Sigmoid colon (tissue), 4 donors: ENCODE measurements at regions not wholly inside any gene's neighbourhood (a gene's known extent, or its start where the extent isn't known, plus 50 kb on each side); places are given as distances from the start of the nearest gene placed in this dataset.

Source experiments
- CTCF ChIP-seq, 4 experiments: fragments of 450-650 bp in 3 of 4; fragments of 200-600 bp in 1 of 4; IDR thresholded peaks; one replicate each; pipeline ENCODE4 v1.5.1; 2016 to 2019; ENCODE audit warnings: antibody characterized with exemption in 4 of 4, mild to moderate bottlenecking in 3 of 4, moderate library complexity in 2 of 4
- EP300 ChIP-seq, 4 donors: sonication (generic); formaldehyde crosslinking; IDR thresholded peaks; one replicate each; pipeline ENCODE4 v1.6.1; 2017; ENCODE audit warnings: antibody characterized with exemption in 4 of 4
- POLR2A ChIP-seq, 2 donors: fragments of 450-650 bp; IDR thresholded peaks; one replicate each; pipeline ENCODE4 v1.6.1; 2016; ENCODE audit warnings: antibody characterized with exemption in 2 of 2, mild to moderate bottlenecking in 2 of 2, moderate library complexity in 2 of 2
- POLR2AphosphoS5 ChIP-seq, 4 donors: sonication (generic); formaldehyde crosslinking; IDR thresholded peaks; one replicate each; pipeline ENCODE4 v1.6.1; 2017; ENCODE audit warnings: antibody characterized with exemption in 4 of 4

- TF ChIP-seq POLR2A (IDR thresholded peaks at IDR 0.05) (no peak), POLR2AphosphoS5 (IDR thresholded peaks at IDR 0.05) (peak in 1 of 4 donors; percentile 24), CTCF (IDR thresholded peaks at IDR 0.05) (no peak), EP300 (IDR thresholded peaks at IDR 0.05) (no peak)
Observed at GRCh38 chr10:3464760-3465405, 292.3 kb upstream of the PITRM1 start.
